NCI-H2196 treated with DMSO at 0.1 percent for 48 hours (cell line): ENCODE measurements at regions not wholly inside any gene's neighbourhood (a gene's known extent, or its start where the extent isn't known, plus 50 kb on each side); places are given as distances from the start of the nearest gene placed in this dataset.

ENCODE experiments used
- DNase-seq: peaks from one replicate; lab custom pipeline; 2025; ENCODE audit not compliant: unreplicated experiment; lab: John Stamatoyannopoulos, UW

DNA sequence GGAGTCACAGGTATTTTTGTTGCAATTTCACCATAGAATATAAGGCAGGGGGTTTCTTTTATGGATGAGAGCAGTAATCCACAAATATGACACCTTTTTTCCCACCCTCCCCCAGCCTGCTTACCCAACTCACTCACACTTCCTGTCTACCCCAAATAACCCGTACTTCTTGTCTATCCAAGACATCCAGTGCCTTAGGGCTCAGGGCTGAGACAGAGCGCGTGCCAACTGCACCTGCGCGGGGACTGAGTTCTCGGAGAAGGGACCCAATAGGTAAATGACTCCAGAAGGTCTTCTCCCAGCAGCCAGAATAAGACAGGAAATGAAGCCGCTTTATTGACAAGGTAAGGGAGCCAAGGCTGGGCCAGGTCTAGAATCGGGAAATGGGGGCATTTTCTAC is 369.1 kb downstream of the SIPA1L2 start:
- no peak for DNase-seq

DNA sequence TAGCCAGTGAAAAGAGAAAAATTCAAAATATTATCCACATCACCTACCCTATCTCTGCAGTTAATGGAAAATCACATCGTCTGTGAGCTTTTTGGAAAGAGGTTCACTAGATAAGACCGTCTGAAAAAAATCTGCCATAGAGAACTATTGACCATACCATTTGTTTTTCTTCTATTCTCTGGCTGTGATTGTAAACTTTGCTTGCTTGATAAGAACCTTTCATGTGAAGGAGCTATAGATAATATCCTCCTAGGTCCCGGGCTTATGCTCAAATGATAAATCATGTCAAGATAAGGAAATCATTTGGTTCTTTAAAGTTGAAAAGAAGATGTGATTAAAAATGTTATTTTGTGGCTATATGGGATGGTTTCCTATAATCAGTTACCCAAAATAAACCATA is 369.9 kb downstream of the SIPA1L2 start:
- DNase-seq, result no peak

DNA sequence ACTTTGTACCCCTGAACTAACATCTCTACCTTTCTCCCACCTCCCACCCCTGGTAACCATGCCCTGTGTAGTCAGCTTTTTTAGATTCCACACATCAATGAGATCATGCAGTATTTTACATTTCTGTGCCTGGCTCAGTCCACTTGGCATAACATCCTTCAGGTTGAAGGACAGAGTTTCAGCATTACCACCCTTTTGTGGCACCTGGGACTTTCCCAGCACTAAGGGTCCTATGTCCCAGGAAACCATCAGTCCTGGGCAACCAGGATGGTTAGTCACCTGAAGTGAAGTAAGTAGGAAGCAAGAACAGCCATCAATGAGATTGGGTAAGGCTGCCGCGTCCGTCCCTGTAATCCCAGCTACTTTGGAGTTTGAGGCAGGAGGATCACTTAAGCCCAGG is 370.6 kb downstream of the SIPA1L2 start:
- no peak for DNase-seq

DNA sequence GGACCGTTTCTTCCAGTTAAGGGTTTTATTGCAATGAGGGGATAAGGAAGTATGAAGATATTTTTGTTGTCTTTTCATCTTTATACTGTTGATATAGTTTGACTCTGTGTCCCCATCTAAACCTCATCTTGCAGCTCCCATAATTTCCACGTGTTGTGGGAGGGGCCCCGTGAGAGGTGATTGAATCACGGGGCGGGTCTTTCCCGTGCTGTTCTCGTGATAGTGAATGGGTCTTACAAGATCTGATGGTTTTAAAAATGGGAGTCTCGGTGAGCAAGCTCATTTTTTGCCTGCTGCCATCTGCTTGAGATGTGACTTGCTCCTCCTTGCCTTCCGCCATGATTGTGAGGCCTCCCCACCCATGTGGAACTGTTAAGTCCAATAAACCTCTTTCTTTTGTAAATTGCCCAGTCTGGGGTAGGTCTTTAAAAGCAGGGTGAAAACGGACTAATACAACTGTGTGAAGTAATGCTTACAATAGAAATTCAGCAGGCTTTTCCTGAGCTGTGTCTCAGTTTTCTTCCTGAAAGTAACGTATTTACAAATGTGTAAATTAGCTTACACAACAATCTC is 377.3 kb downstream of the SIPA1L2 start:
- no peak for DNase-seq

DNA sequence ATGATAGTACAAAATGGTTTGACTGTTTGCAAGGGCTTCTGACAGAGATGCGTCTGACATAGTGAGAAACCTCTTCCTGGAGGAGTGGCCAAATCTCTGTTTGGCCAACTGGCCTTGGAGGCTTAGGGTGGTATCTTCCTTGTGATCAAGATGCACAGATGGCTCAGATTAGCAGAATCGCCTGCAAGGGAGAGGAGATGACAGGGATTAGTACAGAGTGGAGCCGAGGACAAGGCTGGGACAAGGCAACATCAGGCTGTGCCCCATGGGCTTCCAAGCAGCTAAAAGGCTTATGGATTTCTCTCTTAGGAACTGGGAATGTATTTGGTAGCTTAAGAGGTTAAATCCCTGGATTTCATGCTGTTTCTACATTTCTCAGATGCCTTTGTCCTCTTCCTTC is 379.1 kb downstream of the SIPA1L2 start:
- no peak for DNase-seq

DNA sequence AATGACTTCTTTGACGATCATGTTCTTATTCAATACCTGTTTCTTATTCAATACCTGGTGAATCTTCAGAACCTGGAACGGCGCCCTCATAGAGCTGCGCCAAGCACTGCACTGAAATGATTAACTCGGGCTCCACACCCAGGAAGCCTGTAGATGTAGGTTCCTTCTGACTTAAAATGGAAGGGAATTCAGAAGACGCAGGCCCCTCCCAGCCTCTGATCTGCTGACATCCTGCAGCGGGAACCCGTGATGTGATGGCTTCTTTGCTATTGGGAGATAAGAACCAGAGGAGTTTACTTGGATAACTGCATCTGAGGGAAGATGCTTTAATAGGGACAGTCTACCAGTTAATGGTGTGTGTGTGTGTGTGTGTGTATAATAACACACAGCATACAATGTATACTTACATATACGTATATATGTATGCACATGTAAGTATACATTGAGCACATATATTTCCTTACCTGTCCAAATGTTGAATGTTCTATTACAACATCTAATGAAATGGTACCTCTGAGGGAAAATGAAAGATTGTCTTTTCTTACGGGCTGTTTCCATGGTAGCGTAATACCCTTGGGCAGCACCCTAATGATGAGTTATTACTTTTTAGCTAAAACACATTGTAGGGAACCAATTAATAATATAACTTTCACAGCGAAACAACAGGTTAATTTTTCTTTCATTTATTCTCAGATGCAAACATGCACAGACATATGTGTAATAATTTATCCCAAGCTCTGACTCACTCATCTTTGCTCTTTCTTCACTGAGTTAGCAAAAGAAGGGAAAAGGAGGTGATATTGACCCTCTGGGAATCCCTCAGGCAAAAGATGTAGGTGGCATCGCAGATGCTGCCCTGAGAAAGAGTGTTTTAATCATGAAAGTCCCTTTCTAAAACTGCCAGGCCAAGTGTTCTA is 379.8 kb downstream of the SIPA1L2 start:
- no peak for DNase-seq

DNA sequence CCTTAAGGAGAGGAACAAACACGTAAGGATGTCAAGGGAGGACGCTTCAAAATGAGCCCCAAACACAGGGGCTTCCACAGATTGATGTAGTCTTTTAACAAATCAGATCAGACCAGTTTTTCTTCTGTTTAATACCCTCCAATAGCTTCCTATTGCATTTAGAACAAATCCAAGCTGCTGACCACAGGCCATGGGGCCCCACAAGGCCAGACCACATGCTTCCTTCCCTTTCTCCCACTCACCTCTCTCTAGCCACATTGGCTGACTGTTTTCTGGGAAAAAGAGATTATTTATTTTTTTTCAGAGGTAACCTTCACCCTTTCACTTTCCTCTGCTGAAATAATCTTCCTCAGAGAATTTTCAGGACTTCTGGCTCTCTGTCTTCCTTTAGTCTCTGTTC is 380.6 kb downstream of the SIPA1L2 start:
- DNase-seq, result no peak

DNA sequence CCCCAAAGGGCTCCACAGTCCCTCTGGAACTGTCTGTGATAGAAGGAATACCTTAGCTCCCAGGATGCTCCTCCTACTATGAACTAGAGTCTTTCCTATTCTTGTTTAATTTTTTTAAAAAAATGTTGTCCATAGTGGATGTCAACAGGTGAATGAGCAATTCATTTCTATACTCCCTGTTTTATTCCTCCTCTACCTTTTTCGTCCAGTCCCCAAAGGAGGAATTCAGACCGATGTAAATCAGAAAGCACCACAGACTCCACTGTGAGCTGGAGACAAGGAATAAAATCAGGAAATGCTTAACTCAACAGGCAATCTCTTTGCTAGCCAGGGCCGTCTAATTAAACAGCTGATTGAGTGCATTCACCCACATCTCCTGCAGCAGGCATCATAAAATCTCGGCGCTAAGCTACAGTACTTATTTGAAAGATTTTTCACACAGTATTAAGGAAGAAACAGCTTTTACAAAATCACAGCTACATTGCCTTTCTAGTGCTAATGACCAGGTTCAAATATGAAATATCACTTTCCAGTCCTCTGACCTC is 381.6 kb downstream of the SIPA1L2 start:
- no peak for DNase-seq

DNA sequence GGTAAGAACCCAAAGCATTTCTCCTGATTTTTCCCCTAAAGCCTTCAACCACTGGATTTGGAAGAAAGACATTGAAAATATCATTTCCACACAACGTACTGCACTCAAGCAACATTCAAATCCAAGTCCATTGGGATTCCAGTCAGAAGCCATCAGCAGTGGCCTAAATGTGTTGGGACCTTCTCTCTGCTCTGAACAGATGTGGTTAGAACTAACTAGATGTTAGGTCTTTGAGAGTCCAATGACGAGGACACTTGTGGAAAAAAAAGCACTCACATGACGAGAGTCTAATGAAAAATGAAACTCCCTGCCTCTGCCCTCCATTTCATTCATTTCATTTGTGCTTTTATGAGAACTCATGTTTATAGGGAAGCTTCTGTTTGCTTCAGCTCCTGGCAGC is 382.3 kb downstream of the SIPA1L2 start:
- DNase-seq, result no peak

DNA sequence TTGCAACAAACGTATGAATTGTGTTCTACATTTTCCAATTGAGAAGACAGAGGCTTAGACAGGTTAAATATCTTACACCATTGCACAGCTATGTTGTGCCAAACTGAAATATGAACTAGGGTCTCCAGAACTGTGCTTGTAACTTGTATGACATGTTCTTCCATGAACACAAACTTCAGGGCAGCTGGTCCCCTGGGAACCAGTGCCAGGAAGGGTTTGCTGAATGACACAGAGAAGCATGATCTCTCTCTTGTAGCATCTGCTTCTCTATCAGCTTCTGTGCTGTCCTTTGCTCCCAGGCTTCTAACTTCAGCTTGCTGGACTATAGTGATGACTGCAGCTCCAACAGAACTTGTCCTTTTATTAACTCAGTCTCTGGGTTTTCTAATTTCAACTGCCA is 385.5 kb downstream of the SIPA1L2 start:
- no peak for DNase-seq

DNA sequence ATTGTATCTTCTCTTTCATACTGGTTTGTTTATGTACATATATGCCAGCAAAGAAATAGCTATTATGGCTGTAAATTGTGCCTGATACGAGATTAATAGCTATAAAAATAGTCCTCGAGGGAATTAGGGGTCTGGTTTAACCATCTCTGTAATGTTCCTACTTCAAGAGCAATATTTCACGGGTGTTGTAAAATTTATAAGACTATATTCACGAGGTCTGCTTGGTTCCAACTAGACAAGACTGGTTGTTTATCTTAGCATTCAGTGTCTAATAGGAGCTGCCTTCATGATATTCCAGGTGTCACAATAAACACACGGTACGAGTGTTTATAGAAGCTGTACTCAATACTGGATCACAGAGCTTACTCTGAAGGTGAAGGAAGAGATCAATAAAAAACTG is 389.9 kb downstream of the SIPA1L2 start:
- no peak for DNase-seq

DNA sequence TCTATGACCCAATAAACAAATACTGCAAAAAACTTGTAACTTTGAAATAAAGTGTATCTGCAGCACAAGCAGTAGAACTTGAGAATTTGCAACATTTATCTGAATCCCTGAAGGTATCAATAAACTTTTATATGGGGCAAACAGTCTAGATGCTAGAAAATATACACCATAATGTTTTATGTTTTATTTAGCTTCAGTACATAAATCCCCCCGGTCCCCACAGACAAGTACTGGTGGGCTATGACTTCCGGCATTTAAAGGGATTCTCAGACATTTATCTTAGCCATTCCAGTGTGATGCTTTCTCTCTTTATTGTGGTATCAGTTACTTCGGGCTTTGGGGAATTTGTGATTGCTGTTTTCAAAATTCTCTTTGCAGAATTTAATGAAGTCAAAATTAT is 390.4 kb downstream of the SIPA1L2 start:
- DNase-seq, result no peak

DNA sequence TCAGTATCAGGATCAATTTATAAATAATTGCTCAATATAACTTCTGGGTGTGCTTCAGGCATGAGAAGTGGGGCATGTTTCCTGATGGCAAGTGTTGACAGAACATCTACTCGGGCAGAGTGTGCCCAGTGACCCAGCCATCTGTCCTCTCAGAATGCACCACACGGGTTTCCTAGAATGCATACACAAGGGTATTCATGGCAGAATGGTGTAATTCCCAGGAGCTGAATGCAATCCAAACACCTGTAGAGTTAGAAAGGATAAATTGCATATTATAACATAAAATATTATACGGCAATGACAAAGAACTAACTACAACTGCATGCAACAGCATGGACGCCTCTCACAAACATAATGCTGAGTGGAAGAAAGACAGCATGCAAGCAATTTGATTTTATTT is 391.9 kb downstream of the SIPA1L2 start:
- DNase-seq, result no peak

DNA sequence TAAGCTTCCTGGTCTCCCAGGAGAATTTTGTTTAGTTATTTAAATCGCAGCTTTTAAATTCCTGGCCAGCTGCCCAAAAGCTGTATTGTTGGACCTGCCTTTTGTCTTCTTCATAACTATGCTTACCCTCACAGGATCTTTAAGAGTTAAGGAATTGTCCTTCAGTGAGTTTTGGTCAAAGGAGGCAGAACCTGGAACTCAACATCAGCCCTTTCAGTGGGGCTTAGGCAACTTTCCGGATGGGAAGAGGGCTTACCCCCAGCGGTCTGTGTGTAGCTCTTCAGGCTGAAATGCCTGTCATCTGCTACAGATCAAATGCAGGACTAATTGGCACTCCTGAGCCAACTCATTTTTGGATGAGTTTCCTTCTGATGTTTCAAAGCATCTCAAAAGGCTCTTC is 402.6 kb downstream of the SIPA1L2 start:
- DNase-seq, result no peak

DNA sequence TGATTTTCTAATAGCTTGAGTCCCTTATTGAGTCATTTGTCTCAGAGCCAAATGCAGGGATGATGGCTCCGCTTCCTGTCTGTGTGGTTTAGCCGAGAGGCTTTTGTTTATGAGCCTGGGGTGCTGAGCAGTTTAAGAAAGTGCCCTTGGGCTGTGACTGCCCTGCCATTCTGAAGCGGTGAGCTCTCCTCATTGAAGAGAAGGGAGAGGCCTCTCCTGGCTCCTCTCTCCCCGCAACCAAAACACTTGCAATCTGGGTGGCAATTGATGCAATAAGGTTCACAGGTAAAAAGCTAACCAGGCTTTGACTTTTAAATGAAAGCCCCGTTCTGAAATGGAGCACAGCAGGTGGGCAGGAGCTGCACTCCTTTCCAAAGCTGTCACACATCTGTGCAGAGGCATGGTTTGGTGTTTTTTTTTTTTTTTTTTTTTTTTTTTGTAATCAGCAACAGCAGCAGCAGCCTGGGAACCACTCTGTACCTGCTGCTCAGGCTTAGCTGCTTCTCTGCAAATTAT is 403.7 kb downstream of the SIPA1L2 start:
- no peak for DNase-seq

DNA sequence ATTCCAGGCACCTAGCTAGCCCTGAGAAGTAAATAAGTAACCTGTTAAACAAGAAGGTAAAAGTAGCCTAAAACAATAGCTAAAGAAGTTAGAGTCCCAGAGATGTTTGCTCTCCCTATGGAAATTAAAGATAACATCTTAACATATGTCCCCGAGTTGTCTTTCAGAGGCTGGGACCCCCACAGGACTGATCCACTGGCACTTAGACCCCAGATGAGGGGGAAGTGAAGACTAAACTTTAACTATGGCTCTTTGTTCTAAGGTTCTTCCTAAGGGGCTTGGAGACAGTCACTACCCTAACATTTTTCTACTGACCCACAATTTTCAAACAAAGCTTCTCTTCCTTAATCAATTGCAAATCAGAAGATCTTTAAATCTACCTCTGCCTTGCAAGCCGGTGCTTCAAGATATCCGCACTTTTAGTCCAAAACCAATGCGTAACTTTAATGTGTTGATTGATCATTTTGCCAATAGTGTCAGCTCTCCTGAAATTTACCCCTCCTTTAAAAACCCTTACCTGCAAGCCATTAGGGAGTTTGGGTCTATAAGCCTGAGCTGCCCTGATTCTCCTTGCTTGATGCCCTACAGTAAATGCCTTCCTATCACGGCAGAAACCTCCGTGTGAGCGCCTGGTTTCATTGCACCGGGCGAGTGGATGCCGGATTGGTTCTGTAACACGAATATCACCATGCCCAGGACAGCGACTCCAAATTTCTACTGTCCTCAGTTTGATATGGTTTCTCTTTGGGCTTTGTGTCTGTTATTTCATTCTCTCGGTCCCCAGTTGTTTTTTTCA is 404.4 kb downstream of the SIPA1L2 start:
- DNase-seq, result no peak

DNA sequence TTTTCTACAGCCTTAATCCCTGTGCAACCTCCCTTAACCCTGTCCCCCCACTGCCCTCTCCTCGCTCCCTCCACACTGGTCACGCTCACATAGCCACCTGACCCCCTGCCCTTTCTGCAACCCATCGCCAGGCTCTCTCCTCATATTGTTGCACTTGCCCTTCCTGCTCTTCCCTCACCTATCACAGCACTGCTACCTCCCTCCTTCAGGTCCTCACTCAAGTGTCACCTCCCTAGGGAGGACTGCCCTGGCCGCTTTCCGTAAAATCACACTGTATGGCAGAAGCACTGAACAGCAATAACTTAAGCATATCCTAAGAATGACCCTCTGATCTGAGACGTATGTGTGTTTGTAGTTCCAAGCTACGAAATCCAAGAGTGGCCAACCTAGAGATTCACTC is 406.0 kb downstream of the SIPA1L2 start:
- DNase-seq, result no peak

DNA sequence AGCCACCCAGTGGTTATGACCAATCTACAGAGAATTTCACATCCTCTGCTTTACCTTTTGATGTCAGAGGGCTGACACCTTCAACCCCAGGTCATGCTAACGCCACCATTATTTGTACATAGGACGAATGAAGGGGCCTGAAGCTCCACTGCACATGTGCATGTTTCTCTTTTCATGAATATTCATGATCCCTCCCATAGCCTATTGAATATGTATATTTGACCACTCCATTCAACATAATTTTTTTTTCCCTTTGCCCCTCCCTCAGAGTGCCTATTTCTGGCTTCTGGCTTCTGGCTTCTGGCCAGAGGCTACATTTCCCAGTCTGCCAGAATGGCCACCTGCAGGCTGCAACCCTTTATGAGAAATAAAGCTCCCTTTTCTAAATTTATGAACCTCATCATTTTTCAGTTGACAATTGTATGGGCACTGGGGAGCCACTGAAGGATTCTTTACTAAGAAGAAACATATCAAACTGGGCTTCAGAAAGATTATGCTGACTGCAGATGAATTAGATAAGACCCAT is 406.7 kb downstream of the SIPA1L2 start:
- no peak for DNase-seq

DNA sequence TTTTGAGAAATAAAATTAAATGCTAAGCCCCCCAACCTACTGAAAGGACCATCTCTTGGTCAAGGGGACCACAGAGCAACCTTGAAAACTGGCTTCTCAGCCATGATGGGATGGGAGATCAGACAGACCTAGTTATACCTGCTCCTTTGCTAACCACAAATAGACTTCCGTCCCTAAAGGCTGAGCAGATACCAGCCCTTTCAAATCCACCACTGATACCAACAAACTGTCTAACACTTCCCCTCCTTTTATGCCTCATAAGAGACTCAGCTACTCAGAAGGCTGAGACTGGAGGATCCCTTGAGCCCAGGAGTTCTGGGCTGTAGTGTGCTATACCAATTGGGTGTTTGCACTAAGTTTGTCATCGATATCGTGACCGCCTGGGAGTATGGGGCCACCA is 407.3 kb downstream of the SIPA1L2 start:
- no peak for DNase-seq

DNA sequence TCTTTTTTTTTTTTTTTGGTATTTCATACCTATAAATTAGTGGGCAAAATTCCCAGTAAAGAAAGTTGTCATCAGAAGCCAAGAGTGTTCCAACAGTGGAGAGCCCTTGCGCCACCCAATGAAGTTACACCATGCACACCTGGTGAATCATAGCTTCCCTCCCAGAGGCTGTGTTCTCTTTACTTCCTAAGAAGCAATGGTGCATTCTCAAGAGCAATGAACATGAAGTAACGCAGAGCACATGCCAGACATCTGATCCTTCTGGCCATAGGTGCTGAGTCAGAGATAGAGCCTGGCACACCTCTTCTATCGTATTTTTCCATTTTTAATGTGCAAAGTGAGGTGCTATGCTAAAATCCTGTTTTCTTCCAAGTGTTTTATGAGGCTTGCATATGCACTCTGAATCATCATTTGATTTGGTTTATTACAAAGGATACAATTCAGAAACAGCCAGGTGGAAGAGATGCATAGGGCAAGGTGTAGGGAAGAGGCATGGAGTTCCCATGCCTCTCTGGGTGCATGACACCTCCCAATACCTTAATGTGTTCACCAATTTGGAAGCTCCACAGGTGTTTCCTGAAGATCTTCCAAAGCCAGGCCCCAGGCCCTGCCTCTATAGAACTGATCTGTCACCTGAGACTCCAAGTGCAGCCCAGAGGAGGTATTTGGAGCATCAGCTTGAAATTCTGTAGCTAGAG is 408.0 kb downstream of the SIPA1L2 start:
- DNase-seq, result no peak
